RKO (cell line): ENCODE measurements at regions not wholly inside any gene's neighbourhood (a gene's known extent, or its start where the extent isn't known, plus 50 kb on each side); places are given as distances from the start of the nearest gene placed in this dataset.
"Not testable (repeated sequence)": the region's sequence is repeated elsewhere in the genome, so short reads cannot be mapped to it uniquely, and the experiment has no call there.

Experiments used
- DNase-seq: peaks from one replicate; pipeline ENCODE4 v3.0.0-alpha.2; 2016; ENCODE audit warnings: low spot score

- DNase-seq: no peak
Observed at GRCh38 chr21:18104802-18105201, 139.8 kb upstream of the CHODL start.

DNA sequence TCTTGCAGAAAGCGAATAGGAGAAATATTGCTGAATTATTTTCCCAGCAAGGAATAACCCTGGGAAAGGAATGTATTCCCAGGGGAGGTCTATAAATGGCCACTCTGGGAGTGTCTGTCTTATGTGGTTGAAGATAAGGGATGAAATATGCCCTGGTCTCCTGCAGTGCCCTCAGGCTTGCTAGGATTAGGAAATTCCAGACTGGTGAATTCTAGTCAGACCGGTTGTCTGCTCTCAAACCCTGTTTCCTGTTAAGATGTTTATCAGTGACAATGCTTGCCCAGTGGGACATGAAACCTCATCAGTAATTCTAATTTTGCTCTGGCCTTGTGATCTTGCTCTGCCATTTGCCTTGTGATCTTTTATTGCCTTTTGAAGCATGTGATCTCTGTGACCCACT is 148.2 kb upstream of the CHODL start:
- not testable (repeated sequence) for DNase-seq

- no peak for DNase-seq
Observed at GRCh38 chr21:18089786-18090185, 154.8 kb upstream of the CHODL start.

DNA sequence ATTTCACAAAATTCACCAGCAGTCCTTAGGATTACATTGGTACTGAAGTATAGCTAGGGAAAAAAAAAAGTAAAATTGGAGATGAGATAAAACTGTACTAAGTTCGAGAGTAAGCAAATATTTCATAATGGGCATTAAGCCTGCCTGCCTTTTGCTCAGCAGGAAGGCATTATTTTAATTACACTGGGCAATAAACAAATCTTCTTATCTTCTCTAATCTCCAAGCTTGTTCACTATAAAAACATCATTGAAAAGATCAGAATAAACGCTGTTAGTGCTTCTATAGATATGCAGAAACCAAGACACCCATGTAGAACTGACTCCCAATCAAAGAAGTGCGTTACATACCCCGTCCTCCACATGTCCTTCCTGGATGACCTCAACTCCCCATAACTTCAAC is 174.2 kb upstream of the CHODL start:
- no peak for DNase-seq

DNA sequence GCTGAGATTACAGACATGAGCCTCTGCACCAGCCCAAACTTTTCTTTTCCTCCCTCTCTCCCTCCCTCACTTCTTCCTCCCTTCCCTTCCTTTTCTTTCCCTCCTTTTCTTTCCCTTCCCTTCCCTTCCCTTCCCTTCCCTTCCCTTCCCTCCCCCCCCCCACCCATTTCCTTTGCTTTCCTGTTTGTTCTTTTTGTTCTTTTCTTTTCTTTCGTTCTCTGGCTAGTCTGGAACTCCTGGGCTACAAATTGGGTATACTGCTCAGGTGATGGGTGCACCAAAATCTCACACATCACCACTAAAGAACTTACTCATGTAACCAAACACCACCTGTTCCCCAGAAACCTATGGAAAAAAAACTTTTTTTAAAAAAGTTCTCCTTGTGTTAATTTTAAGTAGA is 174.8 kb upstream of the CHODL start:
- DNase-seq: no peak

DNA sequence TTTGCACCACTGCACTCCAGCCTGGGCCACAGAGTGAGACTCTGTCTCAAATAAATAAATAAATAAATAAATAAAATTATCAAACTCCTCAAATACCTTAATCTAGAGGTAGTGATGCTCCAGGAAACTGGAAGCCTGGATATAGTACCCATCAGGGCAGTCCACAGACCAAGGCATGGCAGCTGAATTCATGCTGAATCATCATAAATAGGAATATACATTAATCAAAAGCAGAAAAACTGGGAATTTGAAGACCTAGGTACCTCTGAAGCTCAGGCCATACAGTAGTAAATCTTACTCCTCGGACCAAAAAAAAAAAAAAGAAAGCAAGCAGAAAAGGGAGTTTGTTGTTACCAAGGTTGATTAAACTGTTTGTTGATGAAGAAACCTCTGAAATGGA is 184.2 kb upstream of the CHODL start:
- DNase-seq: no peak

DNA sequence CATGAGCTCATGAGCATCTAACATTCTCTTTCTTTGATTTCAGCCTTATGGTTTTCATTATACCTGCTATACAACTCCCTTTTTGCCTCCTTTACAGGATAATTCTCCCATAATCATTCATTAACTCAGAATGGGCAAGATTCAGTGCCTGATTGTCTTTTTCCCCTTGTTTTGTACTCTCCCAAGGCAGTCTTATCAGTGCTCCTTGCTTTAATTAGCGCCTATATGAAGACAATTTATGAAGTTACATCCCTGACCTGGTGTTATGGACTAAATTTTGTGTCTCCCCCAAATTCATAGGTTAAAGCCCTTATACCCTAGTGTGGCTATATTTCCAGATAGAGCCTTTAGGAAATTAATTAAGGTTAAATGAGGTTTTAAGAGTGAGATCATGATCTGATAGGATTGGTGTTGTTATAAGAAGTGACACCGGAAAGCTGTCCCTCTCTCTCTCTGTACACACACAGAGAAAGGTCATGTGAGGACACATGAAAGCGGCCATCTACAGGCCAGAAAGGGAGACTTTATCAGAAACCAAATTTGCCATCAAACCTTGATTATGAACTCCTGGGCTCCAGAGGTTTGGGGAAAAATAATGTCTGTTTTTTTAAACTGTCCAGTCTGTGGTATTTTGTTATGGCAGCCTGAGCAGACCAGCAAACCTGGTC is 185.8 kb upstream of the CHODL start:
- DNase-seq: no peak

- DNase-seq: no peak
Observed at GRCh38 chr21:18053151-18053550, 191.5 kb upstream of the CHODL start.

- DNase-seq: no peak
Observed at GRCh38 chr21:18049461-18049860, 195.2 kb upstream of the CHODL start.

DNA sequence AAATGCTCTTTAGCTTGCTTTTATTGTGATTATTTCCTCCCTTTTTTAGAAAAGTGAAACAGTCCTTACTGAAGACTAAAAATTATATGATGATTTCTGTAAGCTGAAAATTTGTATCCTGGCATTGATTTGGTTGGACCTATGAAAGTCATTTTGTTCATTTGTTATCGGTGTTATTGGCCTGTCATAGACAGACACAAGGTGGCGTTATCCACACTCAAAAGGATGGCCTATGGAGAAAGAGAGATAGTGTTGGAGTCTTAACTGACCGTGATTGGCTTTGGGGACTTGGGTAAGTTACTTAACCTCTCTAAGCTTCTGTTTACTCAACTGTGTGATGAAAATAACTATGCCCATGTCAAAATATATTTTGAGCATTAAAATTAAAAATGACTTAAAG is 203.6 kb upstream of the CHODL start:
- peak; percentile 65 for DNase-seq

- no peak for DNase-seq
Observed at GRCh38 chr21:18030248-18030647, 211.1 kb upstream of the C21orf91 start.

- no peak for DNase-seq
Observed at GRCh38 chr21:18026359-18026758, 207.2 kb upstream of the C21orf91 start.

DNA sequence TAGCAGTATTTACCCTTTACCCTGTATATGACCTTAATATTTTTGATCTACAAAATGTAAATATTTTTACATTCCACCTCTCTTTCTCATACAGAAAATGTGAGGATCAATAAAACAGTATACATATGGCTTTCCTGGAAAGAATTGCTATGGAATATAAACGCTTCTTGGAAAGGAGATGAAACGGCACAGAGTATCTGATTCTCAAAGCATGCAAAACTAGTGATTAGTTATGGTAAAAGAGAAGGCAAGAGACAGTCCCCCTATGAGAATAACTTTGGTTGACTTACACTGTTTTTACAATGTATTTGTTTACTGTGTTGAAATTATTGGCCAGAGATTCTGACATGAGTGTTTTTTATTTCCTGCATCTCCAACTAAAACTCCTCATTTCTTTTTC is 204.6 kb upstream of the C21orf91 start:
- DNase-seq: no peak

GRCh38 chr21:18023157-18023556 is 204.0 kb upstream of the C21orf91 start:
- no peak for DNase-seq

- no peak for DNase-seq
Observed at GRCh38 chr21:18007121-18007520, 188.0 kb upstream of the C21orf91 start.

- no peak for DNase-seq
Observed at GRCh38 chr21:18006691-18007090, 187.5 kb upstream of the C21orf91 start.

- no peak for DNase-seq
Observed at GRCh38 chr21:18002393-18002792, 183.2 kb upstream of the C21orf91 start.

DNA sequence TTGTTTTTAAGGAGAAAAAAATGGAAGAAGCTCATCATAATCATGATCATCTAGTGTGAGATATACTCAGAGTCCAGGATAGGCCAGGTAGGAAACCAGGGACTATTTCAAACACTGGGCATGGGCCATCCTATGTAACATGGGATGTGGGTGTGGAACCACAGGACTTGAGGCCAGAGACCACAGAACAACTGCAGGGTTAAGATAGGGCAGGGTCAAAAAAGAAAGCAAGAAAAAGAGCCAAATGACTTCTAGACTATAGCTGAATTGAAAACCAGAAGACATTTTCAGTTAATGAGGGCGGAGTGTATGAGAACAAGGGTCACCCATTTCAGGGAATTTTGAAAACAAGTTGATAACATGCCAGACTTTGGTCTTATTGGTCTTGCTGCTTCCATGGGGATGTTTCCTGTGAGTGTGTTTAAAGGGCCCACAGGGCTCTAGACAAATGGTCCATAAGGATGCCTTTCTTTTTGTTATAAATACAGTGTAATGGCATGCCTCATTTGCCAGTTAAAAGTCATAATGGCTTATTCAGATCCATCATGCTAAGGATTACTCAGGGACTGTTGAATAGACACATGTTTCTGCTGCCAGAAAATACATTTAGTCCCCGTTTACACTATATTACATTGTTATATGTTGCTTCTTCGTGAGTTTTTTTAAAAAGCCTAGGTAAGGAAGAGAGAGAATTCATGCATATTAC is 182.0 kb upstream of the C21orf91 start:
- DNase-seq: no peak

- not testable (repeated sequence) for DNase-seq
Observed at GRCh38 chr21:17998599-17998998, 179.4 kb upstream of the C21orf91 start.

- no peak for DNase-seq
Observed at GRCh38 chr21:17989780-17990179, 170.6 kb upstream of the C21orf91 start.

- DNase-seq: no peak
Observed at GRCh38 chr21:17988102-17988437, 168.9 kb upstream of the C21orf91 start.

DNA sequence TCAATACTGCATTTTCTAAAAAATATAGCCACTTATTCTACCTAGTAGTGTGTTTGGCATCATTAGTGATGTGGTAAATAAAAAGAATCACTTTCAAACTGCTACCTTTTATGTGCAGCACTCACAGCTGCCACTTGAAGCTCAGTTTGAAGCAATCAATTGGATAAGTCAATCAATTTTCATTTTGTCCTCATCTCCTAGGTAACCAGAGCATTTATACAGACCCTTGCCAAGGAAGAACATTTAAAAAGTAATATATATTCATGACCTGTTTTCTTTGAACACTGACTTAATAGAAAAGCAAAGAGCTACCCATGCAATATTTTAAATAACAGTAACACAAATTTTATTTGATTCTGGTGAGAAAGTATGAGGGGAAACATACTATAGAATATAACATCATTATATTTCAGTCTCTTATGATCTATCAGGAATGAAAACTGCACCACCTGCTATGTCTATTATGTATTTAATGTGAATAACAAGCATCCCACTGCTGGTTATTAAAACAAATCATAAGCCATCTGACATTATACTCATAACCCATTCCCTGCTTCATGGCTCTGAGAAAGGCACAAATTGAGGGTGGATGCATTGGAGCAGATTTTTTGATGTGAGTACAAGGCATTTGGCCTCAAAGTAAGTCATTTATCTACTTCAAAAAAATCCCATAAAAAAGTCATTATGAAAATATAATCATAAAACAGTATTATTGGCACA is 168.4 kb upstream of the C21orf91 start:
- DNase-seq: no peak

GRCh38 chr21:17981060-17981740 is 162.0 kb upstream of the C21orf91 start:
- DNase-seq: no peak
